ENCODE measurements at regions not wholly inside any gene's neighbourhood (a gene's known extent, or its start where the extent isn't known, plus 50 kb on each side); places are given as distances from the start of the nearest gene placed in this dataset.

- no peak for TF ChIP-seq CHD7 (IDR thresholded peaks at IDR 0.05; ENCODE audit: insufficient replicate concordance, low read length)
Measured at GRCh38 chr4:12447451-12447850, 1018.8 kb upstream of the HS3ST1 start (continued).
